DMS 273 (cell line): ENCODE measurements at regions not wholly inside any gene's neighbourhood (a gene's known extent, or its start where the extent isn't known, plus 50 kb on each side); places are given as distances from the start of the nearest gene placed in this dataset.
"Not testable (repeated sequence)": the region's sequence is repeated elsewhere in the genome, so short reads cannot be mapped to it uniquely, and the experiment has no call there.

ENCODE experiments used
- DNase-seq: peaks from one replicate; lab custom pipeline; 2025; ENCODE audit not compliant: unreplicated experiment; lab: John Stamatoyannopoulos, UW

GRCh38 chr6:145275019-145275418 is 460.3 kb downstream of the EPM2A start:
- DNase-seq, result no peak

- no peak for DNase-seq
These were observed 459.5 kb downstream of the EPM2A start for GRCh38 chr6:145275787-145276186.

- no peak for DNase-seq
These were observed 458.6 kb downstream of the EPM2A start for GRCh38 chr6:145276756-145277155.

GRCh38 chr6:145277358-145278086 is 457.8 kb downstream of the EPM2A start:
- DNase-seq, result no peak

- no peak for DNase-seq
These were observed 457.0 kb downstream of the EPM2A start for GRCh38 chr6:145278163-145278807.

GRCh38 chr6:145279551-145279950 is 455.8 kb downstream of the EPM2A start:
- no peak for DNase-seq

- no peak for DNase-seq
These were observed 455.3 kb downstream of the EPM2A start for GRCh38 chr6:145279993-145280392.

- DNase-seq, result not testable (repeated sequence)
These were observed 452.1 kb downstream of the EPM2A start for GRCh38 chr6:145283209-145283608.

- DNase-seq, result no peak
These were observed 451.5 kb downstream of the EPM2A start for GRCh38 chr6:145283856-145284255.

- DNase-seq, result no peak
These were observed 448.4 kb downstream of the EPM2A start for GRCh38 chr6:145286916-145287315.

- no peak for DNase-seq
These were observed 445.7 kb downstream of the EPM2A start for GRCh38 chr6:145289573-145289972.

GRCh38 chr6:145290122-145290521 is 445.2 kb downstream of the EPM2A start:
- no peak for DNase-seq

- no peak for DNase-seq
These were observed 443.3 kb downstream of the EPM2A start for GRCh38 chr6:145292066-145292465.

GRCh38 chr6:145294942-145295341 is 440.4 kb downstream of the EPM2A start:
- no peak for DNase-seq

- no peak for DNase-seq
These were observed 439.6 kb downstream of the EPM2A start for GRCh38 chr6:145295746-145296145.

- no peak for DNase-seq
These were observed 429.6 kb downstream of the EPM2A start for GRCh38 chr6:145305670-145306069.

GRCh38 chr6:145306489-145306888 is 428.8 kb downstream of the EPM2A start:
- no peak for DNase-seq

- DNase-seq, result no peak
These were observed 425.3 kb downstream of the EPM2A start for GRCh38 chr6:145309842-145310535.

- DNase-seq, result no peak
These were observed 422.8 kb downstream of the EPM2A start for GRCh38 chr6:145312481-145312880.

- DNase-seq, result no peak
These were observed 422.1 kb downstream of the EPM2A start for GRCh38 chr6:145313041-145313855.

- DNase-seq, result no peak
These were observed 419.2 kb downstream of the EPM2A start for GRCh38 chr6:145315982-145316600.
